Neural progenitor cell (in vitro differentiated cells): ENCODE measurements at regions not wholly inside any gene's neighbourhood (a gene's known extent, or its start where the extent isn't known, plus 50 kb on each side); places are given as distances from the start of the nearest gene placed in this dataset.

Source experiments
- DNase-seq: peaks from one replicate; pipeline ENCODE4 v3.0.0-alpha.2; 2016; ENCODE audit warnings: low spot score
- H2AFZ ChIP-seq: fragments of 200-600 bp; sonication (generic); replicated peaks from 2 replicates; pipeline ENCODE4 v1.6.1; 2016; ENCODE audit warnings: antibody characterized with exemption
- H3F3A ChIP-seq: fragments of 200-600 bp; sonication (generic); 2 replicates; pipeline ENCODE4 v1.6.1; 2016; ENCODE audit warnings: antibody characterized with exemption, low read depth
- H3K27ac ChIP-seq: fragments of 200-600 bp; sonication (generic); 2 replicates; pipeline ENCODE4 v1.5.1; 2016; ENCODE audit warnings: mild to moderate bottlenecking
- H3K27me3 ChIP-seq: fragments of 200-600 bp; sonication (generic); 2 replicates; pipeline ENCODE4 v1.6.1; 2016; ENCODE audit warnings: mild to moderate bottlenecking, moderate library complexity
- H3K36me3 ChIP-seq: fragments of 200-600 bp; sonication (generic); 2 replicates; pipeline ENCODE4 v1.5.1; 2016
- H3K4me1 ChIP-seq: fragments of 200-600 bp; sonication (generic); 2 replicates; pipeline ENCODE4 v1.6.1; 2016; ENCODE audit warnings: mixed run types
- H3K4me2 ChIP-seq: fragments of 200-600 bp; sonication (generic); 2 replicates; pipeline ENCODE4 v1.6.1; 2016
- H3K4me3 ChIP-seq: fragments of 200-600 bp; sonication (generic); 2 replicates; pipeline ENCODE4 v1.5.1; 2016
- H3K79me2 ChIP-seq: fragments of 200-600 bp; sonication (generic); 2 replicates; pipeline ENCODE4 v1.6.1; 2016; ENCODE audit warnings: low read depth
- H3K9ac ChIP-seq: fragments of 200-600 bp; sonication (generic); 2 replicates; pipeline ENCODE4 v1.6.1; 2016
- H3K9me3 ChIP-seq: fragments of 200-600 bp; sonication (generic); 2 replicates; pipeline ENCODE4 v1.5.1; 2016; ENCODE audit warnings: low read depth
- H4K20me1 ChIP-seq: fragments of 200-600 bp; sonication (generic); 2 replicates; pipeline ENCODE4 v1.6.1; 2016; ENCODE audit warnings: low read depth
- H3K27ac Mint-ChIP-seq: 3 replicates; pipeline ENCODE4 v1.8.0; 2021; ENCODE audit warnings: mixed read lengths
- H3K27me3 Mint-ChIP-seq: 2 replicates; pipeline ENCODE4 v1.8.0; 2022; ENCODE audit warnings: low read depth, mild to moderate bottlenecking, inconsistent platforms, moderate library complexity, mixed read lengths; ENCODE audit not compliant: insufficient read depth
- H3K36me3 Mint-ChIP-seq: 3 replicates; pipeline ENCODE4 v1.8.0; 2021; ENCODE audit warnings: mixed read lengths
- H3K4me1 Mint-ChIP-seq: 3 replicates; pipeline ENCODE4 v1.8.0; 2021; ENCODE audit warnings: mixed read lengths
- H3K4me3 Mint-ChIP-seq: 3 replicates; pipeline ENCODE4 v1.8.0; 2021; ENCODE audit warnings: mild to moderate bottlenecking, moderate library complexity, mixed read lengths
- H3K9me3 Mint-ChIP-seq: 3 replicates; pipeline ENCODE4 v1.8.0; 2020; ENCODE audit warnings: mixed read lengths
- CTCF ChIP-seq: fragments of 200-600 bp; sonication (generic); IDR thresholded peaks from 2 replicates; pipeline ENCODE4 v1.5.1; 2017; ENCODE audit warnings: antibody characterized with exemption, mild to moderate bottlenecking
- EZH2 ChIP-seq: fragments of 200-600 bp; sonication (generic); IDR thresholded peaks from 2 replicates; pipeline ENCODE4 v1.6.1; 2017; ENCODE audit warnings: antibody characterized with exemption, mild to moderate bottlenecking, moderate library complexity
- EZH2phosphoT487 ChIP-seq: fragments of 200-600 bp; sonication (generic); IDR thresholded peaks from 2 replicates; pipeline ENCODE4 v1.6.1; 2017; ENCODE audit warnings: antibody characterized with exemption

- H3K4me3 ChIP-seq = no peak overlapping the region
Observed at GRCh38 chr2:236687296-236687965, 117.8 kb downstream of the ACKR3 start.

GRCh38 chr2:236688157-236688556 is 118.5 kb downstream of the ACKR3 start:
- Histone ChIP-seq H3K4me3 (no peak overlapping the region), H3F3A (no peaks in the 10 kb centered on the region), H3K9ac (no peak overlapping the region), H3K9me3 (no peaks in the 10 kb centered on the region), H4K20me1 (no peaks in the 10 kb centered on the region), H3K36me3 (no peaks in the 10 kb centered on the region), H3K4me2 (no peak overlapping the region), H3K27ac (no peak overlapping the region), H3K27me3 (no peaks in the 10 kb centered on the region), H3K79me2 (no peaks in the 10 kb centered on the region), H3K4me1 (peaks cover 25% of the 10 kb centered on the region), H2AFZ (peak overlapping the region; percentile 70)
- TF ChIP-seq EZH2 = no peak
- TF ChIP-seq EZH2phosphoT487 = no peak
- no peak for TF ChIP-seq CTCF
- peaks cover 71% of the 10 kb centered on the region for H3K4me1 Mint-ChIP-seq
- H3K4me3 Mint-ChIP-seq = no peak overlapping the region
- peak overlapping the region; percentile 43 for H3K27ac Mint-ChIP-seq
- H3K36me3 Mint-ChIP-seq = no peaks in the 10 kb centered on the region
- H3K9me3 Mint-ChIP-seq = no peaks in the 10 kb centered on the region
- DNase-seq = no peak
- H3K27me3 Mint-ChIP-seq = peaks cover 9% of the 10 kb centered on the region

More at GRCh38 chr2:236687296-236687965, 117.8 kb downstream of the ACKR3 start:
- no peaks in the 10 kb centered on the region for H3K36me3 ChIP-seq
- H3K27me3 ChIP-seq = no peaks in the 10 kb centered on the region
- H3K4me2 ChIP-seq = no peak overlapping the region
- peaks cover 71% of the 10 kb centered on the region for H3K4me1 Mint-ChIP-seq
- peaks cover 25% of the 10 kb centered on the region for H3K4me1 ChIP-seq
- H3F3A ChIP-seq = no peaks in the 10 kb centered on the region
- H2AFZ ChIP-seq = no peak overlapping the region
- H3K27ac ChIP-seq = no peak overlapping the region
- H3K27ac Mint-ChIP-seq = peak overlapping the region; percentile 18
- no peak overlapping the region for H3K4me3 Mint-ChIP-seq
- no peak for DNase-seq
- no peaks in the 10 kb centered on the region for H4K20me1 ChIP-seq
- H3K36me3 Mint-ChIP-seq = no peaks in the 10 kb centered on the region
- H3K9me3 Mint-ChIP-seq = no peaks in the 10 kb centered on the region
- no peak overlapping the region for H3K9ac ChIP-seq
- H3K27me3 Mint-ChIP-seq = peaks cover 9% of the 10 kb centered on the region
- no peak for TF ChIP-seq EZH2phosphoT487
- no peak for TF ChIP-seq EZH2
- H3K9me3 ChIP-seq = no peaks in the 10 kb centered on the region
- no peaks in the 10 kb centered on the region for H3K79me2 ChIP-seq

GRCh38 chr2:236688563-236689392 is 119.2 kb downstream of the ACKR3 start:
- Histone ChIP-seq H3K4me3 (no peak overlapping the region), H3F3A (no peaks in the 10 kb centered on the region), H3K4me2 (no peak overlapping the region), H3K27me3 (no peaks in the 10 kb centered on the region), H3K36me3 (no peaks in the 10 kb centered on the region), H3K9me3 (no peaks in the 10 kb centered on the region), H3K79me2 (no peaks in the 10 kb centered on the region), H3K4me1 (peaks cover 30% of the 10 kb centered on the region), H2AFZ (peak overlapping the region; percentile 70), H3K9ac (no peak overlapping the region), H3K27ac (no peak overlapping the region), H4K20me1 (no peaks in the 10 kb centered on the region)
- H3K9me3 Mint-ChIP-seq = no peaks in the 10 kb centered on the region
- H3K27ac Mint-ChIP-seq = peak overlapping the region; percentile 43
- H3K4me3 Mint-ChIP-seq = no peak overlapping the region
- TF ChIP-seq EZH2 (no peak), EZH2phosphoT487 (no peak), CTCF (no peak)
- DNase-seq = peak; percentile 23
- H3K27me3 Mint-ChIP-seq = peaks cover 9% of the 10 kb centered on the region
- no peaks in the 10 kb centered on the region for H3K36me3 Mint-ChIP-seq
- peaks cover 72% of the 10 kb centered on the region for H3K4me1 Mint-ChIP-seq

GRCh38 chr2:236689393-236689700 is 119.7 kb downstream of the ACKR3 start:
- no peaks in the 10 kb centered on the region for H3K36me3 ChIP-seq
- H3K4me1 ChIP-seq = peaks cover 33% of the 10 kb centered on the region
- Mint-ChIP-seq H3K27me3 (peaks cover 9% of the 10 kb centered on the region), H3K36me3 (no peaks in the 10 kb centered on the region), H3K27ac (peak overlapping the region; percentile 93), H3K4me3 (no peak overlapping the region), H3K9me3 (no peaks in the 10 kb centered on the region), H3K4me1 (peaks cover 73% of the 10 kb centered on the region)
- H3K9ac ChIP-seq = no peak overlapping the region
- TF ChIP-seq EZH2phosphoT487 (no peak), CTCF (no peak), EZH2 (no peak)
- H3K9me3 ChIP-seq = no peaks in the 10 kb centered on the region
- H3K4me2 ChIP-seq = no peak overlapping the region
- H3F3A ChIP-seq = no peaks in the 10 kb centered on the region
- H2AFZ ChIP-seq = no peak overlapping the region
- no peaks in the 10 kb centered on the region for H3K79me2 ChIP-seq
- H3K27ac ChIP-seq = no peak overlapping the region
- DNase-seq = no peak
- H3K4me3 ChIP-seq = no peak overlapping the region
- no peaks in the 10 kb centered on the region for H3K27me3 ChIP-seq
- no peaks in the 10 kb centered on the region for H4K20me1 ChIP-seq
